Mammary epithelial cell (primary cell): ENCODE measurements at regions not wholly inside any gene's neighbourhood (a gene's known extent, or its start where the extent isn't known, plus 50 kb on each side); places are given as distances from the start of the nearest gene placed in this dataset.

ENCODE experiments used
- CTCF ChIP-seq, 2 donors: IDR thresholded peaks in 1 of 2; conservative IDR thresholded peaks in 1 of 2; 2 replicates each; pipeline ENCODE4 v1.5.1; 2011 to 2012; ENCODE audit warnings: inconsistent platforms in 2 of 2, low read length in 2 of 2, mild to moderate bottlenecking in 2 of 2, control low read depth in 1 of 2, low read depth in 1 of 2; ENCODE audit not compliant: insufficient read depth in 1 of 2; ENCODE audit errors: extremely low read depth in 1 of 2
- EZH2 ChIP-seq: IDR thresholded peaks from 2 replicates; pipeline ENCODE4 v1.6.1; 2012; ENCODE audit warnings: low read length, inconsistent platforms, borderline replicate concordance

- no peak for TF ChIP-seq CTCF (conservative IDR thresholded peaks at IDR 0.05 in 1 of 2, IDR thresholded peaks at IDR 0.05 in 1 of 2; ENCODE audit: extremely low read depth in 1 of 2, insufficient read depth in 1 of 2, low read depth in 1 of 2, low read length in 2 of 2)
- TF ChIP-seq EZH2: no peak
Observed at GRCh38 chr11:37830529-37830928, 1232.5 kb upstream of the RAG2 start.
